Progenitor cell of endocrine pancreas (in vitro differentiated cells): ENCODE measurements at regions not wholly inside any gene's neighbourhood (a gene's known extent, or its start where the extent isn't known, plus 50 kb on each side); places are given as distances from the start of the nearest gene placed in this dataset.

Experiments
- DNase-seq: peaks from one replicate; pipeline ENCODE4 v3.0.0; 2021; ENCODE audit warnings: low spot score; ENCODE audit not compliant: unreplicated experiment
- H3K27ac Mint-ChIP-seq: 2 replicates; pipeline ENCODE4 v1.8.0; 2021; ENCODE audit warnings: mild to moderate bottlenecking, moderate library complexity, mixed read lengths
- H3K27me3 Mint-ChIP-seq: 2 replicates; pipeline ENCODE4 v1.8.0; 2021; ENCODE audit warnings: mixed read lengths
- H3K36me3 Mint-ChIP-seq: 2 replicates; pipeline ENCODE4 v1.8.0; 2022; ENCODE audit warnings: mixed read lengths; ENCODE audit not compliant: insufficient read depth
- H3K4me1 Mint-ChIP-seq: 2 replicates; pipeline ENCODE4 v1.8.0; 2021; ENCODE audit warnings: low read depth, mixed read lengths
- H3K4me3 Mint-ChIP-seq: 2 replicates; pipeline ENCODE4 v1.8.0; 2021; ENCODE audit warnings: low read depth, mild to moderate bottlenecking, moderate library complexity, mixed read lengths
- H3K9me3 Mint-ChIP-seq: 2 replicates; pipeline ENCODE4 v1.8.0; 2021; ENCODE audit warnings: low read depth, mixed read lengths
- TF ChIP-seq, protein P1 (sequence below): fragments of 200-600 bp; sonication (generic); IDR thresholded peaks from one replicate; pipeline ENCODE4 v1.5.0; 2021; ENCODE audit warnings: antibody characterized with exemption, mild to moderate bottlenecking; ENCODE audit not compliant: unreplicated experiment

DNA sequence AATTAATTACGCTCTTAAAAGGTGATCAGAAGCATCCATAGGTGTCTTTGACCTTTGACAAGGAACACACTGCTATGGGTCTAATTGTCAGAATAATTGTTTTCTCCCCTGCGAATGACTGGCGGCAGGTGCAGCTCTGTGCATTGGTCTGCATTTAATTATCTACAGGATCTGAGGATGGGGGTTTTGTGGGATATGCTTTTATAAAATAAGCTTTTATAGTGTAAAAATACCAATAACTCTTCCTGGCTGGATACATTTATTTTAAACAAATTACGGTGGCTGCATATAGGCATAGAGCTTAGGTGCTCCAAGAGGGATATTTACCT, 201.6 kb upstream of the RGMA start:
- H3K9me3 Mint-ChIP-seq = no peaks in the 10 kb centered on the region
- no peaks in the 10 kb centered on the region for H3K36me3 Mint-ChIP-seq
- H3K27me3 Mint-ChIP-seq = peaks cover 14% of the 10 kb centered on the region
- no peak overlapping the region for H3K27ac Mint-ChIP-seq
- no peak for DNase-seq
- no peak overlapping the region for H3K4me3 Mint-ChIP-seq
- H3K4me1 Mint-ChIP-seq = peaks cover 2% of the 10 kb centered on the region
- TF ChIP-seq, protein P1, sequence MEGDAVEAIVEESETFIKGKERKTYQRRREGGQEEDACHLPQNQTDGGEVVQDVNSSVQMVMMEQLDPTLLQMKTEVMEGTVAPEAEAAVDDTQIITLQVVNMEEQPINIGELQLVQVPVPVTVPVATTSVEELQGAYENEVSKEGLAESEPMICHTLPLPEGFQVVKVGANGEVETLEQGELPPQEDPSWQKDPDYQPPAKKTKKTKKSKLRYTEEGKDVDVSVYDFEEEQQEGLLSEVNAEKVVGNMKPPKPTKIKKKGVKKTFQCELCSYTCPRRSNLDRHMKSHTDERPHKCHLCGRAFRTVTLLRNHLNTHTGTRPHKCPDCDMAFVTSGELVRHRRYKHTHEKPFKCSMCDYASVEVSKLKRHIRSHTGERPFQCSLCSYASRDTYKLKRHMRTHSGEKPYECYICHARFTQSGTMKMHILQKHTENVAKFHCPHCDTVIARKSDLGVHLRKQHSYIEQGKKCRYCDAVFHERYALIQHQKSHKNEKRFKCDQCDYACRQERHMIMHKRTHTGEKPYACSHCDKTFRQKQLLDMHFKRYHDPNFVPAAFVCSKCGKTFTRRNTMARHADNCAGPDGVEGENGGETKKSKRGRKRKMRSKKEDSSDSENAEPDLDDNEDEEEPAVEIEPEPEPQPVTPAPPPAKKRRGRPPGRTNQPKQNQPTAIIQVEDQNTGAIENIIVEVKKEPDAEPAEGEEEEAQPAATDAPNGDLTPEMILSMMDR = no peak

DNA sequence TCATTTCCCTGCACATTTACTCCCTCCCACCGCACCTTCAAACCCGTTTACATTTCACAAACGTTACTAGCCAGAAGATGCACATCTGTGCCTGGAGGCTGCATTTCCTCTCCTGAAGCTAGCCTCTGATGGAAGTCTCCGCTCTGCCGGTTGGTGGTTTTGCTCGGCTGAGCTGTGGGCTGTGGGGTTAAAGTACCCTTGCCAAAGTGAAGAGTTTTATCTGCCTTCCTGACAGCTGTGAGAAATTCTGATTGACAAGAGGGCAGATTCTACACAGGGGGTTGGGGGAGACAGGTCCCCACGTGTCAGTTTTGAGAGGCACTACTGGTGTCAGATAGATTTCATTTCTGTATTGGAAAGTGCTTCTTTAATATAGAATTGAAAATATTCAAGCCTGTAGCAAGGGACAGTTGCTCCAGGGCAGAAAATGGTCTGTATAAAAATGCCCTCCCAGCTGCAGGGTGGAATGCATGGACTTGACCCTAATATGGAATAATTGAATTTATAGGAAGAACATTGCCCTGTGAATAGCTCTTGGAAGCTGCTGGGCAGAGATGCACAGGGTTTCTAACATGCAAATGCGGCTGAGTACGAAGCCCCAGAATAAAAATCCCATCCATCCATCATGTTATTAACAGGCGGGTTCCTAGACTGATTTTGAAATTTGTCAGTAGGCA, 201.1 kb upstream of the RGMA start:
- Mint-ChIP-seq H3K4me1 (peaks cover 2% of the 10 kb centered on the region), H3K4me3 (no peak overlapping the region), H3K27ac (no peak overlapping the region), H3K27me3 (peaks cover 14% of the 10 kb centered on the region), H3K9me3 (no peaks in the 10 kb centered on the region), H3K36me3 (no peaks in the 10 kb centered on the region)
- no peak for DNase-seq
- TF ChIP-seq, protein P1 = no peak

DNA sequence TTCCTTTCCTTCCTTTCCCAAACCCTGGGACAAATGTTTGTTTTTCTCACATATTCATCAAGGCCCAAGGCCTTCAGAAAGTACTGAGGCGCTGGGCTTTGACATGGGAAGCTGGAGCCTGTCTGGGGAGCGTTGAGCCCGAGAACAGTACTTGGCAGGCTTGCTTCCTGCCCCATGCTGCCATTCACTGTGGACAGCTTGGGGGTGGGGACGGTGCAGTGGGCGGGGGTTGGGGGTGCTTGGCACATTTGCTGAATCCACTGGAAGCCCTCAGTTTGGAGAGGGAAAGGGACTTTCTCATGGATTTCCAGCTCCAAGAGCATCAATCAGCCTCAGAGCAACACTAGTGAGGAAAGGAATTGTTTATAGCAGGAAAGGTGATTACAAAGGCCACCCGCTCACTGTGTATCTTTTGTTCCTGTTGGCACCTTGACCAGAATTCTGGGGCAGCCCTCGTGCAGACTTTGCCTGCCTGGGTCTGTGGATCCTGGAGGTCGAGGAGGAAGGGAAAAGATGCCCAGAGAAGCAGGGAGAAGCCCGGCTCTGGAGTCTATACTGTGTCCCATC, 199.8 kb upstream of the RGMA start:
- Mint-ChIP-seq H3K9me3 (no peaks in the 10 kb centered on the region), H3K4me1 (peaks cover 2% of the 10 kb centered on the region), H3K4me3 (no peak overlapping the region), H3K36me3 (no peaks in the 10 kb centered on the region), H3K27ac (no peak overlapping the region), H3K27me3 (peaks cover 19% of the 10 kb centered on the region)
- DNase-seq = no peak
- TF ChIP-seq, protein P1 = no peak

DNA sequence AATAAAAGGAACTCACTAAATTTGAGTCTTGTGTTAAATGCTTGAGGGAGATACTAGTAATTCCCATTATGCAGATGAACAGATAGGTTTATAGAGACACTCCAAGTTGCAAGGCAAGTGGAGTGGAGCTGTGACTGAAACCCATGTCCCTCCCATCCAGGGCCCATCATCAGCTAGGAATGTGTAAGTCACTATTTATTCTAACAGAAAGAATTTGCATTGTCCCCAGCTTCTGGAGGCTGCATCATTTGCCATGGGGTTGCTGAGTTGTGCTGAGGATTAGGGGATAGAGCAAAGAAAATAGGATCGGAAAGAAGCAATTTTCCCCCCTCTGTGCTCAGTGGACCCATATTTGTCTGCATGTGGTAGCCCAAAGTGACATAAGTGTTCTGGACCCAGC, 197.4 kb upstream of the RGMA start:
- H3K9me3 Mint-ChIP-seq = no peaks in the 10 kb centered on the region
- H3K27ac Mint-ChIP-seq = no peak overlapping the region
- no peaks in the 10 kb centered on the region for H3K36me3 Mint-ChIP-seq
- peaks cover 28% of the 10 kb centered on the region for H3K27me3 Mint-ChIP-seq
- DNase-seq = no peak
- peaks cover 2% of the 10 kb centered on the region for H3K4me1 Mint-ChIP-seq
- H3K4me3 Mint-ChIP-seq = no peak overlapping the region
- TF ChIP-seq, protein P1 = no peak

DNA sequence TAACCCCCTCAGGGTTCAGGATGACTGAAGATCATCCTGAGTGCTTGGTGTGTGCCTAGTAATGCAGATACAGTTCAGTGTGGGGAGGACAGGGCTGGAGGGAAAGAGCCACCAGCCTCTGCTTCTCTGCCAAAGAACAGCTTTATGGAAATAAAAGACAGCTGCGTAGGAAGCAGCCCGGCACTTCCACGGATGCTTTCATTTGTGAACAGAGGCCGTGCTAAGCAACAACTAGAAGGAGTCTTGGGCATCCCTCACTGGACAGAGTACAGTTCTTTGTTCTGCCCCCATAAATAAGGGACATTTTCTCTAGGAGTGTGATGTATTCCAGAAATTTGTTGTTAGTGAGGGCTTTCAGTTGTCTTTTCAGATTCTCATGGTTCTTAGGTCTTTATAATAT, 194.8 kb upstream of the RGMA start:
- Mint-ChIP-seq H3K4me1 (peaks cover 11% of the 10 kb centered on the region), H3K9me3 (no peaks in the 10 kb centered on the region), H3K27me3 (peaks cover 20% of the 10 kb centered on the region), H3K4me3 (no peak overlapping the region), H3K36me3 (no peaks in the 10 kb centered on the region), H3K27ac (no peak overlapping the region)
- no peak for DNase-seq
- TF ChIP-seq, protein P1 = no peak
